HG02588 (cell line): ENCODE measurements at regions not wholly inside any gene's neighbourhood (a gene's known extent, or its start where the extent isn't known, plus 50 kb on each side); places are given as distances from the start of the nearest gene placed in this dataset.
A peak's percentile ranks its signal among the peaks of the same experiment; 100 is the strongest.
"Not testable (repeated sequence)": the region's sequence is repeated elsewhere in the genome, so short reads cannot be mapped to it uniquely, and the experiment has no call there.

Source experiments
- ATAC-seq: cut with Tn5 transposase; IDR thresholded peaks from one replicate; pipeline ENCODE4 v1.9.1; 2021; ENCODE audit warnings: mild to moderate bottlenecking, moderate library complexity; ENCODE audit not compliant: unreplicated experiment

DNA sequence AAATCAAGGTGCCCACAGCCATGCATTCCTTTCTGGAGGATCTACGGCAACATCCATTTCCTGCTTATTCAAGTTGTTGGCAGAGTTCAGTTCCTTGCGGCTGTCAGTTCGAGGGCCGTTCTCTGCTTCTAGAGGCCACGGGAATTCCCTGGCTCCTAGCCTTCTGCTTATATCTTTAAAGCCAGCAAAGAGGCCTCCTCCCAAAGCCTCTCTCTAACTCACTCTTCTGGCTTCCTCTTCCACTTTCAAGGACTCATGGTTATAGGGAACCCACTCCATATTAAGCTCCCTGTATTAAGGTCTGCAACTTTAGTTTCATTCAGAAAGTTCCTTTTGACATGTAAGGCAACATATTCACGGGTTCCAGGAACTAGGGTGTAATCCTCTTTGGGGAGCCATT lies 150.1 kb upstream of the RMP24 start:
- no peak for ATAC-seq

DNA sequence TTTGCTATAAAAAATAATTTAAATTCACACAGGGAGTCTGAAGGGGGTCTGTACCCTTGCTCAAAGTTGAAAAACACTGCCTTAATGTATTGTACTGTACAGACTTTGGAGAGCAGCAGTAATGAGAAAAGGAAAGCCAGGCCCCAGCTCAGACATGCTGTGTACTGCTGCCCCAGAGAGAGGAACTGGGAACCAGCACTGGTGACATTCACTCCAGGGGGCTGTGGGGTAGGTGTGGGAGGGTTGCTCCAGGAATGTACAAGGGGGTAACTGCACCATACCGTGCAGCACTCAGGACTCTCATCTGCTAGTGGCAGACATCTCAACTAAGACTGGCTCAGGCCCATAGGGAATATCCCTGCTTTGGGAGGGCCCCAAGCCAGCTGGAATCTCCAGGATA lies 146.0 kb upstream of the RMP24 start:
- ATAC-seq = no peak

DNA sequence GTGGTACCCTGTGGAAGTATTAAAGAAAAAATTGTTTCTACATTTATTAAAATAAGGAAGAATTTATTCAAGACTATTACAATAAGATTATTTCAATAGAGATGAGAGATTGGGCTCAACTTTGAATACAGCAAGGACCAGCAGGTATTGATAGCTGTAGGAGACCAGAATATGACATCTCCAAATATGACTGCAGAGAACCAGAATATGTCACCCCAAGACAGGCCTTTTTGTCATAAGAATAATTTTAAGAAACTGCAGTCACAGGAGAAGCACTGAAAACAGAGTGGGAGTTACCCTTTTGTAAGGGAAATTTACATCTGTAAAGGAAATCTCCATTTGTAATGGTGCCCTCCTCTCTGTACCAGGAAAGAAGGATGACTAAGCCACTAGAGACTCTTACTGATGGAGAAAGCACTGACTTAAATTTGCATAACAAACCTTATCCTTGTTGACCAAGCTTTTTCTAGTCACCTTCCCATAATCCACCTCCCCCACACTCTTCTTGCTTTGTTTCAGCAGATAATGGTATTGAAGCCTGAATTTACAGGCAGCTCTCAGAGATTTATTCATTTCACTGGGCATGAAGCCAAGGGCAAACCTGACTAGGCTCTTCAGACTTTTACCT lies 145.1 kb upstream of the RMP24 start:
- ATAC-seq = no peak

DNA sequence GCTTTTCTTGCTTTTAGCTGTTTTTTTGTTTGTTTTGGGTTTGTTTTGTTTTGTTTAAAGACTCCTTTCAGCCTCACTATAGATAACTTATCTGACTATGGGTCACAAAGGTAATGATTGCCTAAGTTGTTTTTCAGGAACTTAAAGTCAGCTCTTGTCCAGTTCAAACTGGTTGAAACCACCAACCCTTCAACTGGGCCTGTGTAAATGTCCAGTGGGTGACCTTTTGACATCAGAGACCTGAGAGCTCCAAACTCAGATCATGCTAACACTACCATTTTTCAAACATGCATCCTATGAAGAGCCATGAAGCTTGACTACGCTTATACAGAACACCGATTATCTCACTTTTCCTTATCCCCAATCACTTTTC lies 144.6 kb upstream of the RMP24 start:
- ATAC-seq = no peak

DNA sequence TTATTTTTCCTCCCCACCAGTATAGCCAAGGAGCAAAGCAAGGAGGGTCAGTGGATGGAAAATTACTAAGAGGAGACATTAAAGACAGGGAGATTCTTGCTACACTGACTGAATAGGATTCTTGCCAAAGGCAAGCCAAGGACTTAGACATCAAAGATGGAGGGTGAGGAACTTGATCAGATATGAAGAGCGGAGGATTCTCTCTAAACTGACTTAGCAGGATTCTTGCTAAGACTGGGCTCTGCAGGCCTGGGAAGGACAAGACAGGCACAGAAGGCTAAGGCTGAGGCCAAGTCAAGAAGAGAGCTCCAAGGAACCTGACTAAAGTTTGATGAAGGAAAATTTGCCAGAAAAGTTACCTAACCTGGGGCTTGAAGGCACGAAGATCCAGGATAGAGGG lies 143.9 kb upstream of the RMP24 start:
- ATAC-seq = no peak

DNA sequence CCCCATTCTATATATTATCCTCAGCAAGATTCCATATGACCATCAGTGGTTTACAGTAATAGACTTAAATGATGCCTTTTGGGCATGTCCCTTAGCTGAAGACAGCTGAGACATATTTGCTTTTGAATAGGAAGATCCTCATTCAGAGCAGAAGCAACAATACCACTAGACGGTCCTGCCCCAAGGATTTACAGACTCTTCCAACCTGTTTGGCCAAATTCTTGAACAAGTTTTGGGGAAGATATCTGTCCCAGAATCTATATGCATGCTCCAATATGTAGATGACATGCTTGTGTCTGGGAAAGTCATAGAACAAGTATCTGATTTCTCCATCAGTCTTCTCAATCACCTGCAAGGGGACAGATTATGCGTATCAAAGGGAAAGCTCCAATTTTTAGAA lies 137.1 kb upstream of the RMP24 start:
- no peak for ATAC-seq

DNA sequence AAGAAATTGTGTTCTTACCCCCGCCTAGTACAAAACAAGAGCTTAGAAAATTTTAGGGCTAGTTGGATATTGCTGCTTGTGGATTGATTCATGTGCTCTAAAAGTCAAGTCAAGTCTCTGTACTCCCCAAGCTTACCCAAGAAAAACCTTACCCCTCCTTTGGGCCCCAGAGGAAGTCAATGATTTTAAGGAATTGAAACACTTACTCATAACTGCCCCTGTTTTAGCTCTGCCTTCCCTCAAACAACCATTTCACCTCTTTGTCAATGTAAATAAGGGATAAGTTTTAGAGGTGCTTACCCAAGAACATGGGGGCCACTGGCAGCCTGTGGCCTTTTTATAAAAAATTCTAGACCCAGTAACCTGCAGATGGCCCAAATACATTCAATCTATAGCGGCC lies 136.6 kb upstream of the RMP24 start:
- peak; percentile 95 for ATAC-seq

DNA sequence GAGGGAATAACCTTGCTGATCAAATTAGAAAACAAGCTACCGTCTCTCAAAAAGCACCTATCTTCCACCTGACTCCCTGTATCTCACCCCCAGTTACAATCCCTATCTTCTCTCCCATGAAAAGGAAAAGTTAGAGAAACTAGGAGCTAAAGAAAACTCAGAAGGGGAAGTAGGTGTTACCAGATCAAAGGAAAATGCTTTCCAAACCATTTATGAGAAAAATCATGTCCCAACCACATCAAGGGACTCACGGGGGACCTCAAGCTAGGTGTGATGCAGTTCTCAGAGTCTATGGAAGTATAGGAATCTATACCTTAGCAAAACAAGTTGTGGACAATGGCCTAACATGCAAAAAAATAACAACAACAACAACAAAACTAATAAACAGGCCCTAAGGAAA lies 135.5 kb upstream of the RMP24 start:
- no peak for ATAC-seq

DNA sequence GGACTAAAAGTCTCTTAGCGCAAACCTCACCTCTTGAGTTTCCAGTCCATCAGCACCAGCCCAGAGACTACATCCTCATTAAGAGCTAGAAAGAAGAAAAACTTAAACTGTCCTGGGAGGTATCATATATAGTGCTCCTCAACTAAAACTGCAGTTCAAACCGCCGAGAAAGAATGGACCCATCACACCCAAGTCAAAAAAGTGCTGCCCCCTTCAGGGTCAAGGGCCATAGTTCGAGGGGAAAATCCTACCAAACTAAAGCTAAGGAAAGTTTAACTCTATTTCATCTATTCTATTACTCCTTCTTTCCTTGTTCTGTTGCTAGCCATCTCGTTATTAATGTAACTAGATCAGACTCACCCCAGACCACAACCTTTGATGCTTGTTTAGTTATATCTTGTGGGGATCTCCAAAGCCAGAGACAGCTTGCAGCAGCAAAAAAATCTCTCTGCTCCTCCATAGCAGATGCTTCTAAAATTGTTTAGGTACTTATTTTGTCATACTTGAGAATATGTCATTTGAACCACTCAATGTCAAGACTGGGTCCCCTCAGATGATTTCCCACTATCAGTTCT lies 134.5 kb upstream of the RMP24 start:
- ATAC-seq = no peak

DNA sequence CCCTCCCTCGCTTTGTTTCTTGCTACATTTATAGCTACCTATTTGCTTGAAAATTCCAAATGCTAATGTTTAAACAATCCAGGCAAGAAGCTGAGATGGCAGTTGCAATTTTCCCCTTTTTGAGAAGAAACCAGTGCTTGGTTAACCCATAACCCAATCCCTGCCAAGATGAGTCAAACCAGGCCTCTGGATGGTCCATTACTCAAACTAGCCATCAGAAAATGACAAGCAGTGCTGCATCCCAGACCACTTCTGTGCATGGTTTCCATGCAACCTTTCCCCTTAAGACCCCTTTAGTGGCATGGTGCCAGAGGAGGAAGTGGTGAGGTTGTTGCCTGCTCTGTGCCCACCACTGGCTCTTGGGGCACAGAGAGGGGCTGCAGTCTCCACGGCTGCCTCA lies 131.2 kb upstream of the RMP24 start:
- ATAC-seq = no peak

DNA sequence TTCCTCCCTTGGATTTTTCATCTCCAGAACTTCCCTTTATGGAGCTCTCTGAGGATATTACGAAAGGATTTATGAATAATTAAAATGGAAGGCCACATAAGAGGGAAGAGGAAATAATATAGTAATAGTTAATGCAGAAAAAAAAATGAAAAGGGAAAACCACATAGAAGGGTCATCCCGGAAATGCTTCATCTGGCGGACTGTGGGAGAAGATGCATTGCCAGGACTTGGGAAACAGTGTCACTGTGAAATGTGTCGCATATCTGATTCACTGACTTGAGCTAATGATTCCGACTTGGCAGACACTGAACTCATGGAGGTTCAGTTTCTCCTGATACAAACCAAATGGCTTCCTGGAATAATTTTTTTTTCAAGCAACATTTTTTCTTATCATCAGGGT lies 129.9 kb upstream of the RMP24 start:
- no peak for ATAC-seq

DNA sequence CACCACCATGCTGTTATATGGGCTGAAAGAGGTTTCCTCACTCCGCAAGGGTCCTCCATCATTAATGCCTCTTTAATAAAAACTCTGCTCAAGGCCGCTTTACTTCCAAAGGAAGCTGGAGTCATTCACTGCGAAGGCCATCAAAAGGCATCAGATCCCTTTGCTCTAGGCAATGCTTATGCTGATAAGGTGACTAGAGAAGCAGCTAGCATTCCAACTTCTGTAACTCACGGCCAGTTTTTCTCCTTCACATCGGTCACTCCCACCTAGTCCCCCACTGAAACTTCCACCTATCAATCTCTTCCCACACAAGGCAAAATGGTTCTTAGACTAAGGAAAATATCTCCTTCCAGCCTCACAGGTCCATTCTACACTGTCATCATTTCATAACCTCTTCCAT lies 124.2 kb upstream of the RMP24 start:
- not testable (repeated sequence) for ATAC-seq

DNA sequence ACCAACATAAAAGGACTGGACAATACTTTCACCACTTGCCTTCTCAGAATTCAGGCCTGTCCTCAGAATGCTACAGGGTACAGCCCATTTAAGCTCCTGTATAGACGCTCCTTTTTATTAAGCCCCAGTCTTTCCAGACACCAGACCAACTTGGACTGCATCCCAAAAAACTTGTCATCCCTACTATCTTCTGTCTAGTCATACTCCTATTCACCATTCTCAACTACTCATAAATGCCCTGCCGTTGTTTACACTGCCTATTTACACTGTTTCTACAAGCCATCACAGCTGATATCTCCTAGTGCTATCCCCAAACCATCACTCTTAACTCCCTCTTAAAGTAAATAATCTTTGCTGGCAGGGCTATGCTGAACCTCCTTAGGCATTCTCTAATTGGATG lies 123.2 kb upstream of the RMP24 start:
- ATAC-seq = not testable (repeated sequence)

DNA sequence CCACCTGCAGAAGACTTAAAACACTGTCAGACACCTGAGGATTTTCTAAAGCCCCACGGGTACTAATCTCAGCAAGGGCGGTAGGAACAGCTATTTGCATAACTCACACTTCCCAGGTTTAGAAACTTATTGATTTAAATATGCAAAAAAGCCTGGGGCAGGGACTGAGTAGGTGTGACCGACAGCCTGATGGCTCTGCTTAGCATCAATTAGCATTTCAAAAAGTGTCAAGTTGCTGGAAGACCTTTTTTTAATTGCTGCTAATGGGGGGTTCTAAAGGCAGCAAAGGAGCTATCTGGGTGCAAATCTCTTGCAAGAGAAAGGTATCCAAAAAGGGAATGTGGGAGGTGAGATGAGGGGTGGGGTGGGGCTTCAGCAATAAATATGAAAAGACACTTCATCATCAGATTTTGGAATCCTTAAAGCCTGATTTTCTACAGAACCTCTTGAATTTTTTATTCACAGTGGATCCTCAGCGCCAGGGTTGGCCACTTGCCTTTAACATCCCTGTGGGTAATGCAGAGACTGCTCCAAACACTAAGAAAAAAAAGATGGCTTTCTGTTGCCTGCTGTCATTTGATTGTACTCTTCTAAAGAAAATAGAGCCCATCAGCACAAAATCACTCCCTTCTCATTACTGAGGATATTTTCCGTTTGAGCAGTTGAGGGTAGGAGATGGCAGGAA lies 121.1 kb upstream of the RMP24 start:
- ATAC-seq = no peak

DNA sequence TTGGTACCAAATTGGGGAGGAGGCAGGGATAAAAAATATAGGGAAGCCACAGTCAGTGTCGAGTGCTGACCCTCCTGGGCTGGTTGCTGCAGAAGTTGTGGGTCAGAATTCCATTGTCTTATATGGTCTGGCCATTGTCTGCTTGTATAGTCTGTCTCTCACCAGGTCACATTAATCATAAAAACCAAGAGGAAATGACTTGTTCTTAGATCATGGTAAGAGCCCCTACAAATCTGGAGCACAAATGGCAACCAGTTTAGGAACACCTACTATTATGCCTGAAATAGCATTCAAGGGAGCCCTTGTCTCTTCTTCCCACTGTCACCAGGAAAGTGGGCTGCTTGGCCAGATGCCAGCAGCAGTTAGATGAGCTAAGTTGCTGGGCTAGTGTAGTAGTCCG lies 119.7 kb upstream of the RMP24 start:
- ATAC-seq = no peak

DNA sequence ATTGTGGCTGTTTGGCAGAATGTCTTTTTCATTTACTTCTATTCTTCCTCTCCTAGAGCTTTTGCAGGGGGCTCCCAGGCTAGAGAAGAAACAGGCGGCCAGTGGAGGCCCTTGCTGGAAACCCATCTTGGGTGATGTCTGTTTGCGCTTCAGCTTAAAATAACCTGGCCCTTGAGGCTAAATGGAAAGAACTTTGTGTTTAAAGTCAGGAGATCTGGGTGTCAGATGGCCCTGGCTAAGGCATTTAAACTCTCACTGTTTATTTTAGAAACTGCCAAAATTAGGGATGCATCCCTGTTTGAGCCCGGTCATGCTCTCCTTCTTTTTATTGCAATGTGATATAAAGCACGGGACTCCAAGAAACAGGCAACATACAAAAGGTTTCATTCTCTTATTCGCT lies 118.4 kb upstream of the RMP24 start:
- no peak for ATAC-seq

DNA sequence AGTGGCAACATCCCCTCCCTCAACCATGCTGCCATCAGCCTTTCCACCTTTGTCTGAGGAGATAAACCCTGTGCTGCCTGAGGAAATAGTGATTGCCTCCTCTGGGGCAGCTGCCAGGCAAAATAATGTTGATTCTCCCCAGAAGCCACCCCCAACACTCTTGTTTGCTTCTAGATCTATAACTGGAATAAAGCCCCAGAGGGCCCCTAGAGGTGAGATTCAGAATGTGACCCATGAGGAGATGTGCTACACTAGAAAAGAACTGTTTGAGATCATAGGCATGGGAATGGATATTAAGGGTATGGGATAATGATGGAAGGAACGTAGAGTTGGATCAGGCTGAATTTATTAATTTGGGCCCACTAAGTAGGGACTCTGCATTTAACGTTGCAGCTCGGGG lies 116.3 kb upstream of the RMP24 start:
- no peak for ATAC-seq

DNA sequence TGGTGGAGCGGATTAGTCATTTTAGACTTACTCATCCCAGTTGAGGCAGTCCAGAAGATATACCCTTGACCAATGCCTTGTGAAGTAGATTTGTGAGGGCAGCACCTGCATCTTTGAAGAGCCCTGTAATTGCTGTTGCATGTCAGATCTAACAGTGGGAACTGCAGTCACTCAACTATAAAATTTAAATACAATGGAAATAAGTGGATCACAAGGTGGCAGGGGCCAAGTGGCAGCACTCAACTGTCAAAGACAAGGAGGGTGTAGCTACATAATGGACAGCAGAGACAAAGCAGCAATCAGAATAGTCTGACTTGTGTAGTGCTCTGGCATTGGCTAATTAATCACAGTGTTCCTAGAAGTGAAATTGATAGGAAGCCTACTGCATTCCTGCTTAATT lies 115.8 kb upstream of the RMP24 start:
- ATAC-seq = not testable (repeated sequence)

DNA sequence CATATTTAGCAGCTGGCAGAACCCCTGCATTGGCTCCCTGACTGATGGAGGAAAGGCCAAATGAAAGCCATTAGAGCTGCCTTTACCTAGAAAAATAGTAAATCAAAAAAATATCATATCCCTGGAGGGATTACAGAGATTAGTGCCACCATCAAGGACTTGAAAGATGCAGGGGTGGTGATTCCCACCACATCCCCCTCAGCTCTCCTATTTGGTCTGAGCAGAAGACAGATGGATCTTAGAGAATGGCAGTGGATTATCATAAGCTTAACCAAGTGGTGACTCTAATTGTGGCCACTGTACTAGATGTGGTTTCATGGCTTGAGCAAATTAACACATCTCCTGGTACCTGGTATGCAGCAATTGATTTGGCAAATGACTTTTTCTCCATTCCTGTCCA lies 114.9 kb upstream of the RMP24 start:
- not testable (repeated sequence) for ATAC-seq

DNA sequence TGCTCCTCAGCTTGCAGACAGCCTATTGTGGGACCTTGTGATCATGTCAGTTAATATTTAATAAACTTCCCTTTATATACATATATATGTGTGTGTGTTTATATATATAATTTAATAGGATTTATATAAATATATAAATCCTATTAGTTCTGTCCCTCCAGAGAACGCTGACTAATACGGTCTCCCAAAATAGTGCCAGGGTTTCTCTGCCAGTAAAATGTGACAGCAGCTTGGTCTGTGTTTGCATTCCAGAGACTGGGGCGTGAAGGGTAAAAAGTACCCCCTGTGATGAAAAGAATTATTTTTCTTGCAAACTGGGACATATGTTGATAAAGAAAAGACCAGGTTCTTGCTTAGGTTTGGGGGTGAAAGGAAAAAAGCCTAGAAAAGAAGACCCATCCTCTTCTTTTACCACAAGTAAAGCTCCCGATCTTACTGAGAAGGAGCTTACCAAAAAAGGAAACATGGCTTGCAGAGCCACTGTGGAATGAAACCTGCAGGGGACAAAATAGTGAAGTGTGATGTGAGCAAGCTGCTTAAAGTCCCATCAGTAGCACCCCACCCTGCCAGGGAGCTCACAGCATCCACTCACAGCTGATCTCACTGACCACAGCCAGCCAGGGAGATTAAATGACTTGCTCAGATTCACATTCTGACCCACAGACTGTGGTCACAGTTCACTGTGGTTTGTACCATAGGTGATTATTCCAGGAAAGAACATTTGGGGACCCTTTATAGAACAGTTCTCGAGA lies 110.9 kb upstream of the RMP24 start:
- peak; percentile 72 for ATAC-seq

DNA sequence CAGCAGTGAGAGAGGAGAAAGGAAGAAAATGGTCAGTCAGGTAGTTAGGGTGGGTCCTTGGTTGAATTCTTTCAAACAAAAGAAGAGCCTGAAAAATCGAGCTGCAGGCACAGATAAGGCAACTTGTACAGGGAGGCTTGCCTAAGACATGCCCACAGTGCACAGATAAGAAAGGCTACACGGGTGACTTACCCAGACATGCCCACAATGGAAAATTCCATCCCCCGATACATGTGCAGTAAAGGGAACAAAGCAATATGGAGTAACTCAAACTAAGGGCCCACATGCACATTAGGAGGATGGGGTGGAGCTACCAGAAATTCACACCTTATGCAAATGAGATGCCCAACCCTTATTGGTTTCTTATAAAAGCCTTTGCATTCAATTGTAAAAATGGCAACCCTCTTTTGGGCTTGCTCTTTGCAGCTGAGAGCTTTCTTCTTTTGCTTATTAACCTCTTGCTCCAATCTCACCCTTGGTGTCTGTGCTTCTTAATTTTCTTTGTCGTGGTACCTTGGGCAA lies 110.3 kb upstream of the RMP24 start:
- no peak for ATAC-seq

DNA sequence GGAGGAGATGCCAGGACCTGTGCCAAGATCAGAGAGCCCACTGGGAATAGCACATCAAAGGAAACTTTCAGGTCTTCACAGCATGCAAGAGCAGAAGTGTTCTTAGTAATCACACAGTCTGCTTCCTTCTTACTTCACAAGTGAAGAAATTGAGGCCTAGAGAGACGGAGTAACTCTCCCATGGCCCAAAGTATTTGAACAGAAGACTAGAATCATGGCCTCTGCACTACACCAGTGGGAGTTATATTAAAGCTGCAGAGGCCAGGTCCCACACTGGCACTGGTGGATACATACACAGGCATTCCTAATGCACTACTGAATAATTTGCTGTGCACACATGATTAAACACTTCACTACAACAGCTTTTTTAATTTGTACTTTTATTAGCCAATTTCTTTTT lies 107.6 kb upstream of the RMP24 start:
- ATAC-seq = no peak
